H9 (cell line): ENCODE measurements at regions not wholly inside any gene's neighbourhood (a gene's known extent, or its start where the extent isn't known, plus 50 kb on each side); places are given as distances from the start of the nearest gene placed in this dataset.

Source experiments
- DNase-seq: peaks from one replicate; pipeline ENCODE4 v3.0.0-alpha.2; 2017
- H2AFZ ChIP-seq: one replicate; pipeline ENCODE4 v1.6.1; 2013; ENCODE audit warnings: mild to moderate bottlenecking, low read length, control low read depth, moderate library complexity
- H2AK5ac ChIP-seq: 2 replicates; pipeline ENCODE4 v1.6.1; 2013; ENCODE audit warnings: low read length, control low read depth, mixed read lengths; ENCODE audit not compliant: insufficient read length
- H2BK120ac ChIP-seq: one replicate; pipeline ENCODE4 v1.6.1; 2013; ENCODE audit warnings: low read depth, mild to moderate bottlenecking, low read length, control low read depth, inconsistent platforms; ENCODE audit not compliant: poor library complexity, severe bottlenecking
- H2BK12ac ChIP-seq: 2 replicates; pipeline ENCODE4 v1.6.1; 2013; ENCODE audit warnings: low read length, control low read depth, mixed read lengths, low read depth; ENCODE audit not compliant: insufficient read length
- H2BK15ac ChIP-seq: 2 replicates; pipeline ENCODE4 v1.6.1; 2013; ENCODE audit warnings: low read depth, low read length, control low read depth
- H2BK20ac ChIP-seq: one replicate; pipeline ENCODE4 v1.6.1; 2013; ENCODE audit warnings: low read depth, mild to moderate bottlenecking, low read length, control low read depth, inconsistent platforms; ENCODE audit not compliant: poor library complexity, severe bottlenecking
- H2BK5ac ChIP-seq: 2 replicates; pipeline ENCODE4 v1.6.1; 2013; ENCODE audit warnings: low read length, control low read depth, mixed read lengths; ENCODE audit not compliant: insufficient read length
- H3K14ac ChIP-seq: 2 replicates; pipeline ENCODE4 v1.6.1; 2013; ENCODE audit warnings: low read length, control low read depth; ENCODE audit not compliant: insufficient read depth
- H3K18ac ChIP-seq: 2 replicates; pipeline ENCODE4 v1.6.1; 2013; ENCODE audit warnings: low read depth, mild to moderate bottlenecking, mixed read lengths, low read length, control low read depth; ENCODE audit not compliant: insufficient read length
- H3K23ac ChIP-seq: 2 replicates; pipeline ENCODE4 v1.6.1; 2013; ENCODE audit warnings: low read length, control low read depth, mixed read lengths, low read depth; ENCODE audit not compliant: insufficient read length
- H3K23me2 ChIP-seq: 2 replicates; pipeline ENCODE4 v1.6.1; 2013; ENCODE audit warnings: low read depth, mild to moderate bottlenecking, mixed read lengths, low read length, control low read depth; ENCODE audit not compliant: insufficient read length, poor library complexity, severe bottlenecking
- H3K27ac ChIP-seq: 2 replicates; pipeline ENCODE4 v1.5.1; 2013; ENCODE audit warnings: low read length, control low read depth, mixed read lengths, low read depth; ENCODE audit not compliant: insufficient read length
- H3K27me3 ChIP-seq: 2 replicates; pipeline ENCODE4 v1.6.1; 2013; ENCODE audit warnings: low read length, control low read depth, inconsistent platforms; ENCODE audit not compliant: insufficient read depth
- H3K4ac ChIP-seq: 2 replicates; pipeline ENCODE4 v1.6.1; 2013; ENCODE audit warnings: low read depth, mild to moderate bottlenecking, control low read depth, inconsistent platforms, low read length, moderate library complexity
- H3K4me1 ChIP-seq: 2 replicates; pipeline ENCODE4 v1.6.1; 2013; ENCODE audit warnings: low read length, control low read depth, inconsistent platforms; ENCODE audit not compliant: insufficient read depth
- H3K4me2 ChIP-seq: 2 replicates; pipeline ENCODE4 v1.6.1; 2013; ENCODE audit warnings: low read length, control low read depth, mixed read lengths; ENCODE audit not compliant: insufficient read length, insufficient read depth
- H3K56ac ChIP-seq: 2 replicates; pipeline ENCODE4 v1.6.1; 2013; ENCODE audit warnings: low read depth, mild to moderate bottlenecking, mixed read lengths, low read length, control low read depth; ENCODE audit not compliant: insufficient read length
- H3K79me1 ChIP-seq: 2 replicates; pipeline ENCODE4 v1.6.1; 2013; ENCODE audit warnings: low read depth, mild to moderate bottlenecking, moderate library complexity, low read length, control low read depth, inconsistent platforms; ENCODE audit not compliant: insufficient read depth, poor library complexity, severe bottlenecking
- H3K79me2 ChIP-seq: 2 replicates; pipeline ENCODE4 v1.6.1; 2013; ENCODE audit warnings: low read length, control low read depth, inconsistent platforms; ENCODE audit not compliant: insufficient read depth
- H3K9ac ChIP-seq: 2 replicates; pipeline ENCODE4 v1.6.1; 2013; ENCODE audit warnings: low read length, control low read depth, mixed read lengths; ENCODE audit not compliant: insufficient read length; ENCODE audit errors: extremely low read depth
- H3K9me3 ChIP-seq: one replicate; pipeline ENCODE4 v1.6.1; 2013; ENCODE audit warnings: low read depth, low read length, inconsistent platforms; ENCODE audit not compliant: control insufficient read depth
- H3T11ph ChIP-seq: one replicate; pipeline ENCODE4 v1.6.1; 2013; ENCODE audit warnings: mild to moderate bottlenecking, low read length, control low read depth, inconsistent platforms
- H4K20me1 ChIP-seq: one replicate; pipeline ENCODE4 v1.6.1; 2013; ENCODE audit not compliant: control insufficient read depth, insufficient read length, insufficient read depth
- H4K5ac ChIP-seq: 2 replicates; pipeline ENCODE4 v1.6.1; 2013; ENCODE audit warnings: low read depth, mild to moderate bottlenecking, mixed read lengths, low read length, control low read depth; ENCODE audit not compliant: insufficient read length
- H4K8ac ChIP-seq: replicated peaks from 2 replicates; pipeline ENCODE4 v1.6.1; 2013; ENCODE audit warnings: low read length, control low read depth, mixed read lengths, low read depth; ENCODE audit not compliant: insufficient read length
- H4K91ac ChIP-seq: 2 replicates; pipeline ENCODE4 v1.6.1; 2013; ENCODE audit warnings: low read depth, mild to moderate bottlenecking, moderate library complexity, mixed read lengths, low read length, control low read depth; ENCODE audit not compliant: insufficient read length
- H3K27ac Mint-ChIP-seq, 3 experiments: 2 replicates in 2 of 3; 3 replicates in 1 of 3; pipeline ENCODE4 v1.8.0; 2020 to 2021; ENCODE audit warnings: mixed read lengths in 3 of 3, mild to moderate bottlenecking in 1 of 3, moderate library complexity in 1 of 3
- H3K27me3 Mint-ChIP-seq: 2 replicates; pipeline ENCODE4 v1.8.0; 2021; ENCODE audit warnings: low read depth, mild to moderate bottlenecking, moderate library complexity, mixed read lengths
- H3K36me3 Mint-ChIP-seq, 3 experiments: 2 replicates in 2 of 3; 3 replicates in 1 of 3; pipeline ENCODE4 v1.8.0; 2020 to 2021; ENCODE audit warnings: low read depth in 3 of 3, mixed read lengths in 3 of 3; ENCODE audit not compliant: insufficient read depth in 1 of 3
- H3K4me1 Mint-ChIP-seq, 2 experiments: 2 replicates each; pipeline ENCODE4 v1.8.0; 2020; ENCODE audit warnings: mixed read lengths in 2 of 2
- H3K4me3 Mint-ChIP-seq, 2 experiments: 2 replicates in 1 of 2; 3 replicates in 1 of 2; pipeline ENCODE4 v1.8.0; 2020 to 2021; ENCODE audit warnings: mild to moderate bottlenecking in 2 of 2, mixed read lengths in 2 of 2, moderate library complexity in 1 of 2
- H3K9me3 Mint-ChIP-seq, 2 experiments: 2 replicates in 1 of 2; 3 replicates in 1 of 2; pipeline ENCODE4 v1.8.0; 2020; ENCODE audit warnings: mild to moderate bottlenecking in 2 of 2, mixed read lengths in 2 of 2, moderate library complexity in 1 of 2
- WGBS: extraction: QIAGEN DNeasy Blood & Tissue Kit; methylation state at CpG from one replicate; pipeline ENCODE4 v1.1.7; 2013; ENCODE audit warnings: missing lambda C conversion rate, low lambda C conversion rate, mixed read lengths; ENCODE audit not compliant: insufficient read length; ENCODE audit errors: extremely low coverage; 5-methylcytosine and 5-hydroxymethylcytosine counted together
- TF ChIP-seq, protein P1 (sequence below): fragments of 200-600 bp; sonication (generic); conservative IDR thresholded peaks from 3 replicates; pipeline ENCODE4 v1.8.0; 2021; ENCODE audit warnings: antibody characterized with exemption, mild to moderate bottlenecking

DNA sequence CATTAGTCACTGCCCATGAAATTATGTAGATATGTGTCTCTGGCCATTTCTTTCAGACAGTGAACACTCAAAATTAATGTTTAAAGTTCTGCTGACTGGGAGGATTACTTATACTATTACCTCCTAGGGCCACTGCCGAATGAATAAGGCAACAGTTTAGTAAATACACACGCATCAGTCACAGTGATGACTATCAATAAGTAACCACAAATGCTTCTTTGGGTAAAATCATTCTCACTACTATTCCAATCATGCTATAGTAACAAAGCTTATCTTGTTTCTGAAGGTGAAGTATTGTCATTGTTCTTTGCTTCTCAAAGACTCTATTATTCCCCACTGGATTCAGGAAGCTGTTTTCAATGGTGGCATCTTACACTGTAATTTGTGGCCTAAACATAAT, 478.8 kb downstream of the EPHA3 start:
- Histone ChIP-seq H3K79me1 (no peaks in the 10 kb centered on the region), H2AK5ac (no peak overlapping the region), H3K27me3 (no peaks in the 10 kb centered on the region), H2BK15ac (no peak overlapping the region), H2BK5ac (no peak overlapping the region), H3K4ac (no peak overlapping the region), H2AFZ (no peak overlapping the region), H3K23me2 (no peaks in the 10 kb centered on the region), H3K14ac (no peak overlapping the region), H4K20me1 (no peaks in the 10 kb centered on the region), H2BK12ac (no peak overlapping the region), H3K18ac (no peak overlapping the region), H2BK20ac (no peak overlapping the region), H3K27ac (no peak overlapping the region), H2BK120ac (no peak overlapping the region), H4K8ac (no peak overlapping the region), H3K56ac (no peak overlapping the region), H4K5ac (no peak overlapping the region), H3T11ph (no peak overlapping the region), H3K23ac (no peak overlapping the region), H3K9me3 (no peaks in the 10 kb centered on the region), H3K4me2 (no peak overlapping the region), H3K4me1 (no peaks in the 10 kb centered on the region), H3K9ac (no peak overlapping the region), H4K91ac (no peak overlapping the region), H3K79me2 (no peaks in the 10 kb centered on the region)
- Mint-ChIP-seq H3K4me1 (no peaks in the 10 kb centered on the region), H3K27me3 (no peaks in the 10 kb centered on the region), H3K27ac (no peak overlapping the region), H3K9me3 (no peaks in the 10 kb centered on the region), H3K4me3 (no peak overlapping the region), H3K36me3 (no peaks in the 10 kb centered on the region)
- TF ChIP-seq, protein P1, sequence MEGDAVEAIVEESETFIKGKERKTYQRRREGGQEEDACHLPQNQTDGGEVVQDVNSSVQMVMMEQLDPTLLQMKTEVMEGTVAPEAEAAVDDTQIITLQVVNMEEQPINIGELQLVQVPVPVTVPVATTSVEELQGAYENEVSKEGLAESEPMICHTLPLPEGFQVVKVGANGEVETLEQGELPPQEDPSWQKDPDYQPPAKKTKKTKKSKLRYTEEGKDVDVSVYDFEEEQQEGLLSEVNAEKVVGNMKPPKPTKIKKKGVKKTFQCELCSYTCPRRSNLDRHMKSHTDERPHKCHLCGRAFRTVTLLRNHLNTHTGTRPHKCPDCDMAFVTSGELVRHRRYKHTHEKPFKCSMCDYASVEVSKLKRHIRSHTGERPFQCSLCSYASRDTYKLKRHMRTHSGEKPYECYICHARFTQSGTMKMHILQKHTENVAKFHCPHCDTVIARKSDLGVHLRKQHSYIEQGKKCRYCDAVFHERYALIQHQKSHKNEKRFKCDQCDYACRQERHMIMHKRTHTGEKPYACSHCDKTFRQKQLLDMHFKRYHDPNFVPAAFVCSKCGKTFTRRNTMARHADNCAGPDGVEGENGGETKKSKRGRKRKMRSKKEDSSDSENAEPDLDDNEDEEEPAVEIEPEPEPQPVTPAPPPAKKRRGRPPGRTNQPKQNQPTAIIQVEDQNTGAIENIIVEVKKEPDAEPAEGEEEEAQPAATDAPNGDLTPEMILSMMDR: no peak
- no peak for DNase-seq
- no CpG with 5 or more reads among the region's 2 CpGs for WGBS
